ENCODE measurements at regions not wholly inside any gene's neighbourhood (a gene's known extent, or its start where the extent isn't known, plus 50 kb on each side); places are given as distances from the start of the nearest gene placed in this dataset.

- intact Hi-C loops (cut with micrococcal nuclease; ENCODE audit: unreplicated experiment), result no loop called here
- ChIA-PET CTCF (no interaction called here), POLR2A (no interaction called here)
- Histone ChIP-seq H3K4me1 (no peaks in the 10 kb centered on the region), H3K9me3 (no peaks in the 10 kb centered on the region), H3K36me3 (ENCODE audit: control insufficient read depth, insufficient read depth, low read length) (no peaks in the 10 kb centered on the region), H3K4me3 (ENCODE audit: low read depth, low read length) (no peak overlapping the region), H3K27me3 (replicated peaks; ENCODE audit: control insufficient read depth, insufficient read depth, low read length) (no peaks in the 10 kb centered on the region)
- TF ChIP-seq CTCF (IDR thresholded peaks at IDR 0.05; ENCODE audit: insufficient read depth in 1 of 2, low read depth in 1 of 2, low read length in 1 of 2, severe bottlenecking in 1 of 2, unreplicated experiment in 1 of 2), result no peak
- no peak for DNase-seq
- H3K27me3 Mint-ChIP-seq (ENCODE audit: insufficient read depth, unreplicated experiment), result peaks cover 28% of the 10 kb centered on the region
- no TSS peak for BruUV-seq (replicated peaks)
- peaks cover 11% of the 10 kb centered on the region for H3K9me3 Mint-ChIP-seq (ENCODE audit: unreplicated experiment)
- no peak overlapping the region for H3K27ac Mint-ChIP-seq (ENCODE audit: unreplicated experiment)
- no peak overlapping the region for H3K4me3 Mint-ChIP-seq (ENCODE audit: unreplicated experiment)
- no peaks in the 10 kb centered on the region for H3K4me1 Mint-ChIP-seq (ENCODE audit: low read depth, unreplicated experiment)
- H3K36me3 Mint-ChIP-seq (ENCODE audit: insufficient read depth, unreplicated experiment), result no peaks in the 10 kb centered on the region
Measured at GRCh38 chr3:156029208-156029607, 91.2 kb upstream of the KCNAB1 start.

- H3K9me3 Mint-ChIP-seq (ENCODE audit: unreplicated experiment), result peaks cover 11% of the 10 kb centered on the region
- Histone ChIP-seq H3K36me3 (ENCODE audit: control insufficient read depth, insufficient read depth, low read length) (no peaks in the 10 kb centered on the region), H3K9me3 (no peaks in the 10 kb centered on the region), H3K4me3 (ENCODE audit: low read depth, low read length) (no peak overlapping the region), H3K27me3 (replicated peaks; ENCODE audit: control insufficient read depth, insufficient read depth, low read length) (no peaks in the 10 kb centered on the region), H3K4me1 (no peaks in the 10 kb centered on the region)
- peaks cover 22% of the 10 kb centered on the region for H3K27me3 Mint-ChIP-seq (ENCODE audit: insufficient read depth, unreplicated experiment)
- no peak for DNase-seq
- H3K4me1 Mint-ChIP-seq (ENCODE audit: low read depth, unreplicated experiment), result no peaks in the 10 kb centered on the region
- no peak for TF ChIP-seq CTCF (IDR thresholded peaks at IDR 0.05; ENCODE audit: insufficient read depth in 1 of 2, low read depth in 1 of 2, low read length in 1 of 2, severe bottlenecking in 1 of 2, unreplicated experiment in 1 of 2)
- CTCF ChIA-PET, result no interaction called here
- POLR2A ChIA-PET, result no interaction called here
- intact Hi-C loops (cut with micrococcal nuclease; ENCODE audit: unreplicated experiment), result no loop called here
- BruUV-seq (replicated peaks), result no TSS peak
- H3K4me3 Mint-ChIP-seq (ENCODE audit: unreplicated experiment), result no peak overlapping the region
- H3K27ac Mint-ChIP-seq (ENCODE audit: unreplicated experiment), result no peak overlapping the region
- no peaks in the 10 kb centered on the region for H3K36me3 Mint-ChIP-seq (ENCODE audit: insufficient read depth, unreplicated experiment)
Measured at GRCh38 chr3:156030723-156031122, 89.7 kb upstream of the KCNAB1 start.

GRCh38 chr3:156033428-156033827 is 87.0 kb upstream of the KCNAB1 start:
- POLR2A ChIA-PET, result no interaction called here
- no peak overlapping the region for H3K4me3 Mint-ChIP-seq (ENCODE audit: unreplicated experiment)
- no peaks in the 10 kb centered on the region for H3K27me3 ChIP-seq (replicated peaks; ENCODE audit: control insufficient read depth, insufficient read depth, low read length)
- H3K4me1 ChIP-seq, result no peaks in the 10 kb centered on the region
- H3K27ac Mint-ChIP-seq (ENCODE audit: unreplicated experiment), result no peak overlapping the region
- peaks cover 15% of the 10 kb centered on the region for H3K27me3 Mint-ChIP-seq (ENCODE audit: insufficient read depth, unreplicated experiment)
- peaks cover 11% of the 10 kb centered on the region for H3K9me3 Mint-ChIP-seq (ENCODE audit: unreplicated experiment)
- no peaks in the 10 kb centered on the region for H3K4me1 Mint-ChIP-seq (ENCODE audit: low read depth, unreplicated experiment)
- DNase-seq, result no peak
- H3K36me3 Mint-ChIP-seq (ENCODE audit: insufficient read depth, unreplicated experiment), result no peaks in the 10 kb centered on the region
- no peak for TF ChIP-seq CTCF (IDR thresholded peaks at IDR 0.05; ENCODE audit: insufficient read depth in 1 of 2, low read depth in 1 of 2, low read length in 1 of 2, severe bottlenecking in 1 of 2, unreplicated experiment in 1 of 2)
- CTCF ChIA-PET, result no interaction called here
- BruUV-seq (replicated peaks), result no TSS peak
- no peaks in the 10 kb centered on the region for H3K9me3 ChIP-seq
- H3K36me3 ChIP-seq (ENCODE audit: control insufficient read depth, insufficient read depth, low read length), result no peaks in the 10 kb centered on the region
- no peak overlapping the region for H3K4me3 ChIP-seq (ENCODE audit: low read depth, low read length)
- intact Hi-C loops (cut with micrococcal nuclease; ENCODE audit: unreplicated experiment), result no loop called here
